ENCODE measurements at regions not wholly inside any gene's neighbourhood (a gene's known extent, or its start where the extent isn't known, plus 50 kb on each side); places are given as distances from the start of the nearest gene placed in this dataset.
"Not testable (repeated sequence)": the region's sequence is repeated elsewhere in the genome, so short reads cannot be mapped to it uniquely, and the experiment has no call there.

DNA sequence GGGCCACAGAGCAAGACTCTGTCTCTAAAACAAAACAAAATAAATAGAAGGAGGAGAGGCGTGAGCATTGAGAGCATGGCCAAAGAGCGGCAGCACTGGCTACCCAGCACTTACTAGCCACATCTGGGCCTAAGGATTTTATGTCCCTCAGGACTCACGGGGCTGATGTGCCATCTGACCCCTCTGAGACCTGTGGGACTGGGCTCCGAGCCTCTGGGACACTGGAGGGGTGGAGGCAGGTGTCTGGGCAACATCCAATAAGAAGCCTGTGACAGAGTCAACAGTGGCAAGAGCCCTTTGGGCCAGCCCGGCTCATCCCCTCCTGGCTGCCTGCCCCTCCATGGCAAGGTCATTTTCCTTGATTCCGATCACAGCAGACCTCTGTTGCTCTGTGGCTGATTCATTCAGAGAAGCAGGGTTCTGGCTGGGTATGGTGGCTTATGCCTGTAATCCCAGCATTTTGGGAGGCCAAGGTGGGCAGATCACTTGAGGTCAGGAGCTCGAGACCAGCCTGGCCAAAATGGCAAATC, 60.7 kb downstream of the RRM2 start:
- no peak for DNase-seq

DNA sequence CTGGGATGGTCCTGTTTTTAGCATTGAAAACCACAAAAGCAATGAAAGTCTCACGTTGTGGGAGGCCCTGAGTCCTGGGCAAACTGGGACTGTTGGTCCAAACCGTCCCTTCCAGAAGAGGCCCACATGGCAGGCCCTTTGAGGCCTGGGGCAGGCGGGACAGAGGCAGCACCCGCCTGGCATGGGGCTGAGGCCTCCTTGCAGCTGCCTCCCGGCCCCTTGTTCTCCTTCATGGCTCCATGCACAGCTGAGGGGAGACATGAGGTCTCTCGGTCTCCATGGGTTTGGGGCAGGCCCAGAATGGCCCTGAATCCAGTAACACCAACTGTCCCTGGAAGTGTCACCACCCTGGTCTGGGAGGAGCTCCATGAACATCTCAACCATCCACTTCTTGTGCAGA, 61.9 kb downstream of the RRM2 start:
- DNase-seq, result no peak

DNA sequence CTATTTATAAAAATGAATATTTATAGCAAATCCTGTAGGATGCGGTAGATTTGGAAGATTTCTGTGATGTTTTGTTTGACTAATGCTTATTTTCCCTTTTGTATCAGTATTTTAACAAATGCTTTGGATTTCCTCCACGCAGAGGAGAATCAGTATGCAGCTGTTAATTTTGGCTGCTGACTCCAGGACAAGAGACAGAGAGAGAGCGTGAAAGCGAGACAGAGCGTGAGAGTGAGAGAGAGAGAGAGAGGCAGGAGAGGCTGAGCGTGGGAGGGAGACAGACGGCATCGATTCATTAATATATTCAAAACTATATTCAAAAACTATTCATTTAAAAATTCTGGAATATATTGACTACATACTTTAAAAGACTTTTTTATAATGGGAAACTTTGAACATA, 62.5 kb downstream of the RRM2 start:
- no peak for DNase-seq

DNA sequence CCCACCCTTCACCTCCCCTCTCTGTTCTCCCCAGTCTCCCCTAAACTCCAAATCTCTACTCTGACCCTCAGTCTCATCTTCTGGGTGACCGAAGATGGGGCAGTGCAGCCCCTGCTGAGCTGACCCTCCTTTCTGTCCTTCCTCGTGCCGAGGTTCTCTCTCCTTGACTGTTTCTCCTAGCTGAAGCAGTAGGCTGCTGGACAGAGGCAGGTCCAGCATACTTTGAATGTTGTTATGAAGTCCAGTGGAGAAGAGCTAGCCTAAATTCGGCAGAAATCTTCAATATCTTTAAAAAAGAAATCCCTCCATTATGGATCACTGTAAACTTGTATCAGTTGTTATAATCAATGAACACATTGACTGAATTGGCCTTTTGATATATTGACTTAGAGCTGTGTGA, 63.2 kb downstream of the RRM2 start:
- no peak for DNase-seq

DNA sequence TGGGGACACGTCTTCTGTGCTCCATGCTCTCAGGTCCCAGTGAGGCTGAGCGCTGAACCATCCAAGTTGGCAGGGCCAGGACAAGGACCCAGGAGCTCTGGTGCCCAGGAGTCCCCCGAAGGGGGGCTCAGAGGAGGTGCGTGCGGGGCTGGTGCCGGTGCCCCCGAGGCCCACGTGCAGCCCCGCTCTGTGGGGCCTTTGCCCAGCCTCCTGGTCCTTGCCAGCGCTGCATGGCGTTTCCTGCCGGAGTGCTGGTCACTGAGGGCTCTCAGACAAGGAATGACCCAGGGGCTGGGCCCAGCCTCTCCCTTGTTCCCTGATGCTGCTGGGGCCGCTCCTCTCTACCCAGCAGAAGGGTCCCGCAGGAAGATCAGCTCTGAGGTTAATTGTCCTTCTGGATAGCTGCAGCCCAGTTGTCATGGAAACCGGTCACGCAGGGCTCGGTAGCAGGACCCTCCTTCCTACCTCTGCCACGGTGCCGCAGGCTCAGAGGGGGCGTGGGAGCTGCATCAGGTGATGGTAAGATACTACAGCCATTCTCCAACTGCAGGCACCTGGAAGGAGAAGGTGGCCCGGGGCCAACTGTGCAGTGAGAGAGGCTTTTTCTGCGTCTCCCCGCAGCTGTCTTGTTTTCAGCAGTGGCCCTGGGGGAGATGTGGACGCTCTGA, 64.5 kb downstream of the RRM2 start:
- no peak for DNase-seq

DNA sequence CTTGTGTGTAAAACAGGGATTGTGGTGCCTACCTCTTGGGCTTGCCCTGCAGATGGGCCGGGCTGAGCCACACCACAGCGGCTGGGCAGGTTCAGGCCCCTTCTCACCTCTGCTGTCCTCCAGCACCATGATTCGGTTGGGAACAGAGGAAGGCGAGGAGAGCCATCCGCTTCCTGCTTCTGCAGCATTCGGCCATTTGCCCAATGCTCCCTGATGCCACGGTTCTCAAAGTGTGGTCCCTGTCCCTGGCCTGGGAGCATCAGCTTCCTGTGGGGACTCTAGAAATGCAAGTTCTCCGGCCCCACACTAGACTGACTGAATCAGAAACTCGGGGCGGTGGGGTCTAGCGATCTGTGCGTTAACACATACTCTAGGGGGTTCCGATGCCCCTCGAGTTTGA, 65.1 kb downstream of the RRM2 start:
- DNase-seq, result no peak

DNA sequence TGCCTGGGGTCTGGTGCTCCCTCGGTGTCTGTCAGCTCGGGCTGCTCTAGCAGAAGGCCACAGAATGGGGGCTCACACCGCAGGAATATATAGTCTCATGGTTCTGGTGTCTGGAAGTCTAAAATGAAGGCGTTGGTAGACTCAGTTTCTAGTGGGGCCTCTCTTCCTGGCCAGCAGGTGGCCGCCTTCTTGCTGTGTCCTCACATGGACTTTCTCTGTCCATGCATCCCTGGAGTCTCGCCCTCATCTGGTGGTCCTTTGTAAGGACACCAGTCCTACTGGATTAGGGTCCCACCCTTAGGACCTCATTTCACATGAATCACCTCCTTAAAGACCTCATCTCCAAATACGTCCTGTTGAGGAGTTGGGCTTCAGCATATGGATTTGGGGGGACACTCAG, 65.7 kb downstream of the RRM2 start:
- peak; percentile 7 for DNase-seq

DNA sequence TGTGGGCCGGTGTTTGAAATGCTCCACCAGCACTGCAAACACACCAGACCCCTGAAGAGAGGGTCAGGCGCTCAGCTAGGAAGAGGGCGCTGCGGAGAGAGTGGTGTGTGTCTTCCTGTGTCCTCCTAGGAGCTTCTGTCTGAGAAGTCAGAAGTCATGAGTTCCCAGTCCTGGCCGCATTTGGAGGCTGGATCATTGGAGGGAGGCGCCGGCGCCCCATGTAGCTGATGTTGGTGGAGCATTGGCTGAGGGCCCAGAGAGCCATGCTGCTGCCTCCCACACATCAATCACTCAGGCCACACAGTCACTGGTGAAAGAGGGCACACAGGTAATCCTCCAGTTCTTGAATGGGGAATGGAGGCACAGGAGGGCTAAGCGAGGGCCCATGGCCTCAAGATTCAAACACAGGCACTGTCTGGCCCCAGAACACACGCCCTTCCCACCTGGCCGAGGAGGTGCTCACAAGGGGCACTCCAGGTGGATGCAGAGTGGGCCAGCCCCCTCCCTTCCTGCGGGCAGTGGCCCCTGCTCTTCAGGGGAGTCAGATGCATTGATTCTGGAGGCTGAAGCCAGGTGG, 66.3 kb downstream of the RRM2 start:
- DNase-seq, result no peak

DNA sequence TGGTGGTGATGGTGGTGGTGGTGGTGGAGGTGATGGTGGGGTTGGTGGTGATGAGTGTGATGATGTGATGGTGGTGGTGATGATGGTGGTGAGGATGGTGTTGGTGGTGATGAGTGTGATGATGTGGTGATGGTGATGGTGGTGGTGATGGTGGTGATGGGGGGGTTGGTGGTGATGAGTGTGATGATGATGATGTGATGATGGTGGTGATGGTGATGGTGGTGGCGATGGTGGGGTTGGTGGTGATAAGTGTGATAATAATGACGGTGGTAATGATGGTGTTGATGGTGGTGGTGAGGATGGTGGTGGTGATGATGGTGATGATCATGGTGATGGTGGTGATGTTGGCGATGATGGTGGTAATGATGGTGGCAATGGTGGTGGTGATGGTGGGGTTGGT, 67.7 kb downstream of the RRM2 start:
- no peak for DNase-seq

DNA sequence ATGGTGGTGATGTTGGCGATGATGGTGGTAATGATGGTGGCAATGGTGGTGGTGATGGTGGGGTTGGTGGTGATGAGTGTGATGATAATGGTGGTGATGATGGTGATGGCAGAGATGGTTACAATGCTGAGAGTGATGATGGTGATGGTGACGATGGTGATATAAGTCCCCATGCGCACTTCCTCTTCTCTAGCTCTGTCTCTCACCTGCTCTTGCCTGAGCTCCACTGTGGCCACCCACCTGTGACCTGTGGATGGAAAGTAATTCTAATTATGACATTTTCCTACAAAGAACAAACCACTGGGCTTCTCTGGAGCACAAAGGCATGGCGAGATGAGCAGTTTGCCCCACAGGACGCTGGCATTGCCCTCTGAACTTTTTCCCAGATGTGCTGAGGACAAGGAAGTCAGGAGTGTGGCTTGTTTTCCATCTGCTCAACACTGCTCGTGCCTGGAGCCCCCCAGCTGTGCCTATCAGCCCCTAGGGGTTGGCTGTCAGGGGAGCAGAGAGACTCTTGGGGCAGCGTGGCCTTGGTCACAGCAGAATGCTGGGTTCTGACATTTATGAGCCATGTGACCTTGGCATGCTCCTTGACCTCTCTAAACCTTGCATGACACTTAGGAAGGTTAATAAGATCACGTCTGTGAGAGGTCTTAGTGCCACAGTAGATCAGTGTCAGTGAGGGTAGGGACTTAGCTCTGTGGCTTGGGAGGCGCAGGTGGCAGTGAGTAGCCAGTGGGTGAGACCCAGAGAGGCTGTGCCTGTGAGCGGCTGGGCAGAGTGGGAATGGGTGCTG, 68.4 kb downstream of the RRM2 start:
- DNase-seq, result no peak

DNA sequence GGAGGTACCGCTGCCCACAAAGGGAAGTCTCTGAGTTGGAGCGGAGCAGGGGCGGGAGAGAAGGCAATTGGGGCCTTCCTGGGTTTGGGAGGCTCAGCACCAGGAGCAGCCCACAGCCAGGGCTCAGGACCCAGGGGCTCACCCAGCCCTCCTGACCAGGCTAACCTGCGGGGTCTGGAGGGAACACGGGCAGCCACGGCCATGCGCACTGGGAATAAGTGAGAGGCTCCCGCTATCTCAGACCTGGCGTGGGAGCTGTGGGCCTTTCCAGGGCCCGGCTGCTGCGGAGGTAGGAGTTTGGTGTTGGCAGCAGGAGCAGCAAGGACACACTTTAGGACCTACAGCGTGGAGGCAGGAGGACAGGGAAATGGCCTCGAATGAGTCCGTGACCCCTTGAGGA, 69.0 kb downstream of the RRM2 start:
- DNase-seq, result no peak

DNA sequence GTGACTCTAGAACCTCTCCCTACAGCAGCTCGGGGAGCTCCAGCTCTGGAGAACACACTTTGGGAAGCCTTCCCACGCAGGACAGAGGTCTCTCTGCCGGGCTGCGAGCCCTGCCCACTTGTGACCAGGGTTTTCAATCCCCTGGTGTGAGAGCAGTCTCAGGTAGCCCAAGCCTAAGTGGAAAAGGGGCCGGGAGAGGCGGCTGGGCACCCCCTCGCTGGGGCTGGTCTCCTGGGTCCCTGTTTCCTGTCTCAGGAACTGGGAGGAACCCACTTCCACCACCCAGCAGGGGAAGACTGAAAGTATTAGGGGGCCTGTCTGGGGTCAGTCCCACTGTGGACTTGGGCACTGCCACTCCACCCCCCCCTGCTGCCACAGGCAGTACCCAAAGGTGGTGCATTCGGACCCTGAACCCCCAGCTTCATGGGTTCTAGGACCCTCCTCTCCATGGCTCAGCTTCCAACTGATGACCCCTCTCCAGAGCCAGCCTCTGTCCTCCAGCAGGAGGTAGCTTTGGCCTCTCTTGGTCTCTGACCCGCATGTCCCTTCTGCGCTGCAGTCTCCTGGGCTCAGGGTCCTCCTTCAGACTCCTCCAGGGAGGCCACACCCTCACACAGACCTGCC, 70.0 kb downstream of the RRM2 start:
- DNase-seq, result no peak

DNA sequence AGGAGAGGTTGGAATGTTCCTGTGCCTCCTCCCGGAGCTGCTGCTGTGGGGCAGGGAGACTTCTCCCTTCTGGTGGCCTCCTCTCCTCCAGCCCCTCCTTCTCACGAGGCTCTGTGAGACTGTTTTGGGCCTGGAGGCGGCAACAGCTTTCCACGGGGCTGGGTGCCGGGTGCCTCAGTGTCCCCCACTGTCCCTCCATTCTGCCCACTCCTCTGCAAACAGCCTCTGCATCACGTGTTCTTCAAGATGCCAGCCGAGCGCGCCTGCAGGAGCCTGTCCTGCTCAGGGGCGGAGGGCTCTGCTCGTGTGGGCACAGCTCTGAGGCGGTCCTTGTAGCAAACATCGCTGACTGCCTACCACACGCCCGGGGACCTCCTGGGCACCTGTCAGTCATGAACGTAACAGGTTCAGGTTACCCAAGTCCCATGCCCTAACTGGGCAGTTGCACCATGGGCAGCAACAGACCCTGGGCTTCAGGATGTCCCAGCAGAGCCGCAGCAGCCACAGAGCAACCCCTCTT, 70.8 kb downstream of the RRM2 start:
- DNase-seq, result no peak

DNA sequence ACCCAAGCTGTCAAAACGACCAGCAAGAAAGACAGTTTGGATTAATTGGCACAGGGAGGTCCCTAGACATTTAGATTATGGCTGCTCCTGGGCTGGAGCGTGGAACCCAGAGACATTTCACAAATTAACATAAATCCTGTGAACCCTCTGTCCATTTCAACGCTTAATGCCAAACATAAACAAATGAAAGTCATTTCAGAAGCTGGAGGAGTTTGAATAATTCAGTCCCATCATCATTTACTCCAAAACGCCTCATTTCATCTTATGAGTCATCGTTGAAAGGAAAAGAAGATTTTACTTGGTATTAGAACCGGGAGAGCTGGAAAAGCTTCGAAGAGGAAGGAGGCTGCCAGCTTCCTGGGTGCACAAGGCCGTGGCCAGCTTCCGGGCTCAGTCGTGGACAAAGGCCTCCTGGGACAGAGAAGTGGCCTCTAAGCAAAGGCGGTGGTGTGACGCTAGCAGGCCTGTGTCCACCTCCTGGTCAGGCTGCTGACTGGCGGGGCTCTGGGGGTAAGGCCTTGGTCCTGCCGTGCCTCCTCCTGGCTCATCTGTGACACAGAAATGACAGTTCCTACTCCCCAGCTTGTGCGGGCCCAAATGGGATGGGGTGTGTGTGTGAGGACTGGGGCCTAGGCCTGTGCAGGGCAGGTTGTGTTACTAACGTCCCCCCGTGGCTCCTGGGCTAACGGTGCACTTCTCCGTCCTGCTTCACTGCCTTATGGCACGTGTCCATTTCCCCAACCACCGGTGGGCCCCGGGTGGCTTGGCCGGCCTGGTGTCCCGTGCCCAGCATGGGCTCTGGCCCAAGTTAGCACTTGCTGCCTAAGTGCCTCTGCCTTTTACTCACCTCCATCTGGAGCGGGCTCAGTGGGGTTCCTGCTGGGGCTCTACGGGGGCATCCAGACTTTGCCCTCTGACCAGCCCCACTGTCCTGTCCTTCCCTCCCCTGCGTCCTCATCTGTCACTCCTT, 71.6 kb downstream of the RRM2 start:
- no peak for DNase-seq

DNA sequence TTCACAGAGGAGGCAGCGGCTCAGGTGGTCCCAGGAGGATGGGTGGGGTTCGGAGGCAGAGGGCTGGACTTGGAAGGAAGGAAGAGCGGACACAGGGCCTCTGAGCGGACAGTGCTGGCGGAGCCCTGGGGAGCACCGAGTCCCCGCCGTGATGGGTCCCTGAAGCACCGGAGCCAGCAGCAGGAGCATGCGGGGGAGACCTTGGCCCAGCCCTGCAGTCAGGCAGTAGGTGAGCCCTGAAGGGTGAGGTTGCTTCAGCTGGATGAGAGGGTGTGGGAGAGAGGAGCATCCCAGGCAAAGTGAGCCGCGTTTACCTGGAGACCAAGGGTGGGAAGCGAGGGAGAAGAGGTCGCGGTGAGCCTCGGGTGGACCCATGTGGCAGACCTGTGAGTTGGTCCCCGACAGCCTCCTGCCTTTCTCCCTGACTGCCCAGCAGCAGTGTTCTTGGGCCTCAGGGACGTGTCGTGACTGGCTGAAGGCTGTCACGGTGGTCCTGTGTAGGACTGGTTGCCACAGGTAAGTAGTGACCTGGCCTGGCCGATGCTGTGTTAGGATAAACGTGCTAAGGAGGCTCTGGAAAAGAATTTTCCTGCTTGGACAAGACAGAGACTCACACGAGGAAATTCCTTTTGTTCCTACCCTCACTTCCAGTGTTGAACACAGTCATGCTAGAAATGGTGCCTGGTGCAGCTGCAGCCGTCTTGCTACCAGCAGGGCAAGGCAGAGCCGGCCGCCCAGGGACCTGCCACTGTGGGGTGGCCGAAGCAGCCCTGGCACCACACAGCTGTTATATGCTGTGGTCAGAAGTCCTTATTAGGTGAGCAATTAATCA, 73.0 kb downstream of the RRM2 start:
- no peak for DNase-seq

DNA sequence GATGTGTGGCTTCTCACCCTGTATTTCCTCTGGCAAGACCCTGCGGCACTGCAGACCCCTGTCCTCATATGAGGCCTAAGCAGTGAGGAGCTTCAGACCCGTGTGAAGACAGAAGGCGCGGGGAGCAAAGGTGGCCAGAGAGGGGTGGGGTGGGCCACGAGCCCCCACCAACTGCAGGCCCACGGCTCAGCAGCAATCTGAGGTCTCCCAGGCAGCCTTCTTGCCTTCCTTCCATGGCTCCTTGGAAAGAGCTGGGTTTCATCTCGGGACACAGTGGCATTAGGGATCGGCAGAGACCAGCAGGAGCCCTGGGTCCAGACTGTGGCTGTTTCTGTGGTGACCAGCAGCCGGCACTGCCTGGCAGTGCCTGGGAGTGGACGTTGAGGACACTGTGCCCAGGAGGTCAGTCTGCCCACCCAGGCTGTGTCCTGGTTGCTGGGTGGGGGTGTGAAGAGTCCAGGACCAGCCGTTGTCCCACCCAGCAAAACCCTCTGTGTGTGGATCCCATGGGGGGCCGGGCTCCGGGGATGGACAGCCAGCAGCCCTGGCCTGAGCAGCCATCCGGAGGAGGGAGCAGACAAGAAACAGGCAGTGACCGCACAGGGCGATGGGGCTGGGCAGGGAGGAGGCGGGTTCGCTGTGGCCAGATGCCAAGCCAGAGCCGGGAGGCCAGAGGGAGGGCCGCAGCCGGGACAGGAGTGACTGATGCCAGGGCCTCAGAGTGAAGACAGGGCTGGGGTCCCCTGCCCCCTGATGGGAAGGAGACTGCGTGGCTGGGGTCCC, 73.8 kb downstream of the RRM2 start:
- no peak for DNase-seq

DNA sequence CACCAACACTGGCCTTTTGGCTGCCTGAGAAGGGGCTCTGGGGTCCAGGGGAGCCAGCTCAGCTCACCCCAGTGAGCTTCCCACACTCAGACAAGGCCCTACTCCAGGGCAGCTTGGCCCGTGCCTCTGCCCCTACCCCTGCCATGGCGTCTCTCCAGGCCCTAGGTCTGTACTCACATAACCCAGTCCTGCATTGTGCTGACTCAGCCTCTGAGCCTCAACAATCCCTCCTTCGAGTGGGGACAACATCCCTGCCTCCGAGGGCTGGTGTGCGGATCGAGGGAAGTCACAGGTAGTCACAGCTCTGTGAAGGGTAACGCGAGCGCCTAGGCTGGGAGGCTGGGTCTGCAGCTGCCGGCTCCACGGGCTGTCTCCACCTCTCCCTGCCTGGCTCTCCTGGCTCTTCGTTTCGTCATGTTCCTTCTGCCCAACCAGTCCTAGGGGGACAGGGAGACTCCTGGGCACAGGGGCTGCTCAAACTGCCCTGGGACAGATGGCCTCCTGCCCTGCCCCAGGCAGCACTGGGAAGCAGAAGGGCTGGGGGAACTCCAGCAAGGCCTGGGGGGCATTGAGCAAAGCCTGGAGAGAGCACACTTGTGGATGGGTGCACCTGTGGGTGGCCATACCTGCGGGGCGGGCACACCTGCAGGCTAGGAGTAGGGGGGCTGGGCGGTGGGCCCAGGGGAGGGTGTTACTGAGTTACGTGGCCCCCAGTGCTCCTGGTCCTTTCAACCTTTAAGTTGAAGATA, 74.6 kb downstream of the RRM2 start:
- DNase-seq, result no peak

DNA sequence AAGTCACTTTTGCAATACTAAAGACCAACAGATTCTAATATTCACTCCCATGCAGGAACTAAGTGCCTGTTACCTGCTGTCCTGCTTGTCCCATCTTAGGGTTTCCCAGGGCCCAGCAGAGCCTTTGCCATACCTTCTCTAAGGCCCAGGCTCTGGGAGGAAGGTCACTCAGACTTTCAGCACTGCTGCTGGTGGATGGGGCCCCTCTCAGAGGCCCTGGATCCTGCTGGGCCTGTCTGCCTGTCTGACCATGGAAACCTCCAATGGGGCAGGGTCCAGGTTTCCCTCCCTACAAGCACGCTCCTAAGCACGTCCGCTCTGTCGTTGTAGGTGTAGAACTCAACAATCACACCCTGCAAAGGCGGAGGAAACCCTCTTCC, 75.1 kb downstream of the RRM2 start:
- DNase-seq, result no peak

DNA sequence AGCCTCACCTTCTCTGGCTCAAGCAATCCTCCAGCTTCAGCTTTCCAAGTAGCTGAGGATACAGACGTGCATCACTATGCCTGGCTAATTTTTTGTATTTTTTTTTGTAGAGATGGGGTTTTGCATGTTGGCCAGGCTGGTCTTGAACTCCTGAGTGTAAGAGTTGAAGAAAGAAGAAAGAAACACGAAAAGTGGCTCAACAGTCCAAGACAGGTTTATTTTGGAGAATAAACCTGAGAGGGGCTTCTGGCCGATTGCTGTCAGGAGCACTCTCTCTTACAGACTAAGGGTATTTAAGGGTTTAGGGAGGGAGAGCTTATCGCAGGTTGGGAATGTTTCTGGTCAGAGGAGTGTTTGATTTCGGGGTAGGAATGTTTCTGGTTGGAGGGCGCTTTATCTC, 75.9 kb downstream of the RRM2 start:
- not testable (repeated sequence) for DNase-seq

DNA sequence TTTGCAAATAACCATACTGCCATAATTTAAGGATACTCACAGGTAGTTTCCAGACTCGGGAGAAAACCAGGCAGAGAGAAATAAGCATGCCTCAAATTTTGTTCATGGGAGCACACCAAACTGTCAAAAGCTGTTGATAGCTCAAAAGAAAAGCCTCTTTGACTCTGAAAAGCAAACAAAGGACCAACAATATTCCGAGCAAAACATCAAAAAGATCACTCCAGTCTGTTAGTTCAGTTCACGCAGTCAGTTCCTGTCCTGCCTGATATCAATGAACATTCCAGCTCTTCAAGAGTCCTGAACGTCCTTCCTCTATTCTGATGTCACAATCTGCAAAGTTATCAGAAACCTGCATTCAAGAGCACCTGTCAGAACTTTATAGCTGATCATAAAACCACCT, 78.7 kb downstream of the RRM2 start:
- no peak for DNase-seq
